Caki2 (cell line): ENCODE measurements at regions not wholly inside any gene's neighbourhood (a gene's known extent, or its start where the extent isn't known, plus 50 kb on each side); places are given as distances from the start of the nearest gene placed in this dataset.
"Not testable (repeated sequence)": the region's sequence is repeated elsewhere in the genome, so short reads cannot be mapped to it uniquely, and the experiment has no call there.

Source experiments
- DNase-seq: peaks from one replicate; pipeline ENCODE4 v3.0.0-alpha.2; 2015; ENCODE audit warnings: low read depth
- in situ Hi-C: cut with HindIII; loops from 2 replicates; pipeline ENCODE4 v1.10.0; 2016; ENCODE audit warnings: low sequenced_read_pairs, low pct_unique_long_range_greater_than_20kb, mixed read lengths

DNA sequence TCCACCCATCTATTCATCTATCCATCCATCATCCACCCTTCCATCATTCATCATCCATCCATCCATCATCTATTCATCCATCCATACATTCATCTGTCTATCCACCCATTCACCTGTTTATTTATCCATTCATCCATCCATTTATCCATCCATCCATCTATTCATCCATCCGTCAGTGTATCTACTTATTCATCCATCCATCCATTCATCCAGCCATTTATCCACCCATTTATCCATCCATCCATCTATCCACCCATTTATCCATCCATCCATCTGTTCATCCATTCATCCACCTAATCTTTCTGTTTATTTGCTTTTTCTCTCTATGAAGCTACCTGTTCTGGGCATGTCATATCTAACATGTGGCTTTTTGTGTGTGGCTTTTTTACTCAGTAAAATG, 115.4 kb downstream of the CRYAA start:
- in situ Hi-C loops: no loop called here
- DNase-seq: no peak

DNA sequence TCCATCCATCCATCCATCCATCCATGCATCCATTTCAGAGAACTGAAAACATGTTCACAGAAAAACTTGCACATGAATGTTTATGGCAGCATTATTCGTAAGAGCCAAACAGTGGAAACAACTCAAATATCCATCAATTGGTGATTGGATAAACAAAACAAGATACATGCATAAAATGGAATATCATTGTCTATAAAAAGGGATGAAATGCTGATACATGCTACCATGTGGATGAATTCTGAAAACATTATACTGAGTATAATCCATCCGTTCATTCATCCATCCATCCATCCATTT, 115.1 kb downstream of the CRYAA start:
- in situ Hi-C loops: not testable (repeated sequence)

DNA sequence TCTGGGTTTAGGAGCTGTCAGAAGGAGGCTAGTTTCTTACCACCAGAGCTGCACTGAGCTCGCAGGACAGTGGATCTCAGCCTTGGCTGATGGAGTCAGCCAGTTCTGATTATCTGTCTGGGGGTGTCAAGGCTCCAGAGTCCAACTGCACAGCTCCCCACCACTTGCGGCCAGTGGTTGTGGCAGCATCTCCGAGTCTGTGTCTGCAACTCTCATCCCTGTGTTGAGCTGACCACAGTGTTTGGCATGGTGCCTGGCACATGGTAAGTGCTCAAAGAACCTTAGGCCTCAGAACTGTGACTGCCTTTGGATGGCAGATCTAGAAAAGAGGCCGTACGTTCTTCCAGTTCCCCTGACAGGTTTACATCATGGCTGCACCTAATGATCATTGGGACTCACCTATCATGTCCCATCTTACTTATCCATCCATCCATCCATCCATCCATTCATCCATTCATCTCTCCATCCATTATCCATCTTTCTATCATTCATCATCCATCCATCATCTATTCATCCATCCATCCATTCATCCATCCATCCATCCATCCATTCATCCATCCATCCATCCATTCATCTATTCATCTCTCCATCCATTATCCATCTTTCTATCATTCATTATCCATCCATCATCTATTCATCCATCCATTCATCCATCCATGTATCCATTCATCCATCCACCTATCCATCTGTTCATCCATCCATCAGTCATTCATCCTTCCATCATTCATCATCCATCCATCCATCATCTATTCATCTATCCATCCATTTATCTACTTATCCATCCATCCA, 114.5 kb downstream of the CRYAA start:
- in situ Hi-C loops: no loop called here
- no peak for DNase-seq

More for the DNA sequence above, 115.1 kb downstream of the CRYAA start:
- DNase-seq: not testable (repeated sequence)

DNA sequence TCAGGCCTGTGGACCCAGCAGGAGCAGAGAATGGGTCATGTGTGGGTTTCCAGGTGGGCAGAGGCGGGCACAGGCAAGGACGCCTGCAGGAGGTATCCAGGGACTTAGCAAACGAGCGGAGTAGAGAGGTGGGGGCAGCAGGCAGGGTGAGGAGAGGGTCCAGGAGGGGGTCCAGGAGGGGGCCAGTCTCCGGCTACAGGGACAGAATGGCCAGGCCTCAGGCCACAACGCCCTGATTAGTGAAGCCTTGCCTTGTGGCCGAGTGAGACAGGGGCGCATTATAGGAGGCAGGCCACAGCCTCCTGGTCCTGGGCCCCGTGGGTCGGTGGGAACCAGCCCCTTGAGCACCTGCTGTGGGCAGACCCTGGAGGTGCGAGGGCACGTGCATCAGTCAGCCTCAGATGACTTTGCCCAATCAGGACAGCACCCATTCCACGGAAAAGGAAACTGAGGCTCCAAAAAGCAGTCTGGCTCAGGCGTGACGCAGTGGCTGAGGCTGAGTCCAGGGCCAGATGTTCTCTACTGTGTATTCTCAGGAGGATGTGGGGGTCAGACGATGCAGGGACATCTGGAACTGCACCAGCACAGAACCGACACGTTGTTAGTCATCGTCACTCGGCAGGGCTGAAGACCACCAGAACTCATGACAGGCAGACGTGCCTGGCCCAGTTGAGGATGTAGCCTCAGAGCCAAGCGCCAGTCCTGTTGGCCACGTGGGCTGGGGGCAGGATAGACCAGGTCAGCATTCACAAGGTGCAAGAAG, 113.7 kb downstream of the CRYAA start:
- in situ Hi-C loops: no loop called here

DNA sequence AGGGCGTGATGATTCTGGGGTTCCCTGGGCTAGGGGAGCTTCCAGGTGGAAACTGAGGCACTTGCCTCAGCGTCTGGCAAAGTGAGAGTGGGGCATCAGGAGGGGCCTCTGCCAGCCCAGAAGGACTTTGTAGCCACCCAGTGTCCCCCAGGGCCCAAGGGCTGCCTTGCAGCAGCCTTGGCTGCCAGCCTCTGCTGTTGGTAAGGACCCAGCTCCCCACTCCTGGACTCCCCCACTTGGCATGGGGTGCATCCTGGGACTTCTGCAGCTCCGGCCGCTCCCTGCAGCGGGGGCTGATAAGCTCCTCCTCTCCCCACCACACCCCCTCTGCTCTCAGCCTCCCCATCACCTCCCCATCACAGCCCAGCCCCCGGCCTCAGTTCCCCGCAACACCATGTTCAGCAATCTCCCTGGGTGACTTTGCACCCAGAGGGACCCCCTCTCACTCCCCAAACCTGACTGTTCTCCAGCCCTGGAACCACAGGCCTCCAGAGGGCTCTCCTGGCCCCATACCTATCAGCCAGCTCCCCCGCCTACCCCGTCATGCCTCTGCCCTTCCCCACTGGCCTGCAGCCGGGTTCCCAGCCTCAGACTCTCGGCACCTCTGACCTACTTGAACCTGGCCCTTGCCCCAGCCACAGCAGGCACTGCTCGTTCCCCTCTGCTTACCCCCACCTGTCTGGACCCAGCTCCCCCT, 113.0 kb downstream of the CRYAA start:
- no peak for DNase-seq
- in situ Hi-C loops: no loop called here

More for the DNA sequence above, 113.7 kb downstream of the CRYAA start:
- DNase-seq: no peak

DNA sequence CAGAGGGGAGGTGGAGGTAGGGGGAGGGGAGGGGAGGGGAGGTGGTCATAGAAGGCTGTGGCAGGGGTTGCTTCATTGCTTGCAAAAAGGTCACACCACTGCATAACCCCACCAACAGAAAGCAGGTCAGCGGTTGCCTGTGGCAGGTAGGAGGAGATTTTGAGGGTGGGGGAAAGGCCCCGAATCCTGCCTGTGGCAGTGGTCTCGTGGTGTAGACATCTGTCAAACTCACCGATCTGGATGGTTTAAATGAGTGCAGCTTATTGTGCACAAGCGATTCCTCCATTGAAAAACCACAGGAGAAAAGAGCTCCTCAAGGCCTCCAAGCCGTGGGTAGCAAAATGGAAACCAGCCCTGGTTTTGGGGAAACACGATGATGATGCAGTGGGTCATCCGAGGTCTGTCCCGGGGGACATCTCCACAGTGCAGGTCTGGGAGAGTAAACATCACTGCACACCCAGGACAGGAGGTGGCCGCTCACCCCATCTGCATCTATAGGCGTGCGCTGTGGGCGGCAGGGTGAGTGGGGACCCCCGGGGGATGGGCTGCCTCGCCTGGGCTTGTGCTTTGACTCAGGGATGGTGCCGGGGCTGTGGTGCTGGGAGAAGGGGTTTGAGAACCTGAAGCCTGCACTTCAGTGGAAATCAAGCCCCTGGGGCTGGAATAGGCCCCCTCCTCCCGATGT, 112.3 kb downstream of the CRYAA start:
- DNase-seq: no peak
- in situ Hi-C loops: no loop called here

DNA sequence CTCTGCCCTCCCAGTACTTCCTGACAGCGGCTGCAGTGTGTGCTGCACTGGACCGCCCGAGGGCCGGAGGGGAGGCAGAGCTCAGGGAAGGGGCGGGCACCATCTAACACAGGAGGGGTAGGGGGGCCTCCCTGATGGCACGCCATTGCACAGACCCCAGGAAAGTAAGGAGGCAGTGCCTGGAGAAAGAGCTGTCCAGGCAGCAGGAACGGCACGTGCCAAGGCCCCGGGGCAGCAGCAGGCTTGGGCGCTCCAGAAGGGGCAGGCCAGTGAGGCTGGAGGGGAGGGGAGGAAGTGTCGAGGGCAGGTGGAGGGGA, 110.7 kb downstream of the CRYAA start:
- in situ Hi-C loops: no loop called here
- no peak for DNase-seq

DNA sequence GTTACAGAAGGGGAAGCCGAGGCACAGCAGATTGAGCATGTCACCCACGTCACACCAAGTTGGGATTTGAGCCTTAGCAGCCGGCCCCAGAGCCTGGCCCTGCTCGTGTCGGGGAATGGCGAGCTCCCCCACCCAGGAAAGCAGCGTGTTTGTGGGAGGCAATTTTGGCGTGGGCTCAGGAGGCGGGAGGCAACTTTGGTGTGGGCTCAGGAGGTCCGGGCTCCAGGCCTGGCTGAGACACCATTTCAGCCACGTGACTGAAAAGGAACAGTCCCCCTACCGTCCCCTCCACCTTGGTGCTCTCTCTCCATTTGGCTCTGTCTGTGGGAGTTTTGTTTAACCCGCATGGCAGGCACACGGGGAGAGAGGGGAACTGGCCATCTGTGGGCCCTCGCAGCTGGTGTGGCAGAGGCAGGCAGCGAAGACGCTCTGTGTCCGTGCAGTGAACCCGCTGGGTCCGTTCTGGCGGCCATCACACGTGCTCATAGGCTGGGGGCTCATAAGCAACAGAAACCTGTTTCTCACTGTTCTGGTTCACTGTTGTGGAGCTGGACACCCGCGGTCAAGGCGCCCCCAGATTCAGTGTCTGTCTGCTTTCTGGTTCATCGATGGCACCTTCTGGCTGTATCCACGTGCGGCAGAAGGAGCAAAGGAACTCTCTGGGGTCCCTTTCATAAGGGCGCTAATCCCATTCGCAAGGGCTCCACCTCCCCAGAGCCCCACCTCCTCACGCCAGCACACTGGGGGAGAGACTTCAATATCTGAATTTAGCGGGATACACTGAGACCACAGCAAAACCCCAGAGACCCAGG, 110.2 kb downstream of the CRYAA start:
- in situ Hi-C loops: no loop called here
- no peak for DNase-seq

DNA sequence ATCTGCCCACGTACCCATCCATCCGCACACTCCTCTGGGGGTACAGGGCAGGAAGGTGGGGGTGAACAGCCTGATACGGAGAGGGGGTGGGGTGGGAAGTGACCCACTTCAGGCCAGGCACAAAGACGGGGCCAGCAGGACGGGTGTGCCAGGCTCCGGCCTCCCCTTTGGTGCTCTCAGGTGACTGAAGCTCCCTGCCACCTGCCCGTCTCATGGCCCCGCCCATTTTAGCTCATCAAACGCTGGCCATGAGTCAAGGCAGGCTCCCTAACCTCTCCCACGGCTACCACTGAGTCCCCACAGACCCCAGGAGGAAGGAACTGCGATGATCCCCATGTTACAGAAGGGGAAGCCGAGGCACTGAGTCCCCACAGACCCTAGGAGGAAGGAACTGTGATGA, 109.6 kb downstream of the CRYAA start:
- in situ Hi-C loops: no loop called here
- DNase-seq: no peak

DNA sequence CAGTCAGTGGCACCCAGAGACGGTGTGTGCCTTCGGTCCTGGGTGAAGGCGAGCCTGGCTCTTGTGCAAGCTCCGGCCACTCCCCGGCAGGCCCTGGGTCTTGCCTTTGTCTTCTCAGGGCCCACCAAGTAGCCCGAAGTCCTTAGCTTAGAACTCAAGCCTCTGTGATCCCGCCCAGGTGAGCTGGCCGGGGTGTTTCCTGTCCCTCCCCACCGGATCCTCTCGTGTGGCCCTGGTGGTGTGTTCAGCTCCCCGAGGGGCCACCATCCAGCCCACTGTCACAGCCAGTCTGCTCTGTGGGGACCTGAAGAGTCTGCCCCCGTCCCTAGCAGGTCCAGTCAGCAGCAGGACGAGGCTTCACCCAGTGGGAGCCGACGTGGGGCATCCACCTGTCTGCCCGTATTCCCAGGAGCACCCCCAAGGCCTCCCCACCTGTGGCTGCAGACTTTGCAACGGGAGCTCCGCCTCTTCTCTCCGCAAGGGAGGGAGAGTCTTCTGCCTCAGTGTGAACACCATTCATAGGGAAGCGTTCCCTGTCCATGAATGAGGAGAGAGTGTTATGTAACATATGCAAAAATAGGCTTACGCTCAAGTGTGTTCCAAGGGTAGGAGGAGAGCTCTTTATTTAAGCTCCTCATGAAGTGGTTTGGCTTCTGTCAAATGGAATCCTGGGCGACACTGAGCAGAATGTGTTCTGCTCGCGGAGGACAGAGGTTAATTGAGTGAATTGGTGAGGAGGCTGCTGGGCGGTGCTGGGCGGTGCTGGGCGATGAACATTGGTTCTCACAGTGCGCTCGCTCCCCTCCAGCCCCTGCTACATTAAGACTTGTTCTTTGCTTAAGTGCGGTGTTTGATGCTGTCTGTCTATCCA, 108.9 kb downstream of the CRYAA start:
- in situ Hi-C loops: no loop called here
- no peak for DNase-seq

DNA sequence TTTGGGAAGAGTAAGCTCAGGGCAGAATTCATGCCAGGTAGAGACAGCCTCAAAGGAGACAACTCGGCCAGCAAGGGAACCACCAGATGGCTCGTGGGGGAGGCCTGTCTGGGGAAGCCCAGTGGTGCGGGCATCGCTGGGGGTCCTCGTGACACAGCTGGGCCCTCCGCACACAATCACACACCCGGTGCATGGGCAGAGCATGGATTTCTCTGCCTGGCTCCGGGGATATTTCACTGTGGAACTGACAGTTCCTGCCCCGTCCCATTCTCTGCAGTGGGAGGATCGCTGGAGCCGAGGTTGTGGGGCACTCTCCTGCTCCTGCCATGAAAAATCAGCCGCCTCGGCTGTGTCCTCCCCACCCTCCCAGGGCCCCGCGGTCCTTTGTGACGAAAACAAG, 108.0 kb downstream of the CRYAA start:
- in situ Hi-C loops: no loop called here
- DNase-seq: no peak

DNA sequence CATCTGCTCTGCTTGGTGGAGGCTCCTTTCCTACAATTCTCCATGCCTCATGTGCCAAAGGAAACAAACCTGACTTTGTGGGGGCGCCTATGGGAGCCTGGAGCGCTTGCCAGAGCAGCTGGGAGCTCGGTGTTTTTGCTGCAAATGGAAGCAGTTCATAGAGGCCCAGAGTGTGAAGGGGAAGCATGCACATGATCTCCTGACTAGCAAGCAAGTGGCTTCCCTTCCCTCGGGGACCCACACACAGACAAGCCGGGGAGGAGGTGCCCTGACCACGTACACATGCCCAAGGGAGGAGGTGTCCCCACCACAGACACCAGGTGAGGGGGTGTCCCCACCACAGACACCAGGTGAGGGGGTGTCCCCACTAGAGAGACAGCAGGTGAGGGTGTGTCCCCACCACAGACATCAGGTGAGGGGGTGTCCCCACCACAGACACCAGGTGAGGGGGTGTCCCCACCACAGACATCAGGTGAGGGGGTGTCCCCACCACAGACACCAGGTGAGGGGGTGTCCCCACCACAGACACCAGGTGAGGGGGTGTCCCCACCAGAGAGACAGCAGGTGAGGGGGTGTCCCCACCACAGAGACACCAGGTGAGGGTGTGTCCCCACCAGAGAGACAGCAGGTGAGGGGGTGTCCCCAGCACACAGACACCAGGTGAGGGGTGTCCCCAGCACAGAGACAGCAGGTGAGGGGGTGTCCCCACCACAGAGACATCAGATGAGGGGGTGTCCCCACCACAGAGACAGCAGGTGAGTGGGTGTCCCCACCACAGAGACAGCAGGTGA, 106.8 kb downstream of the CRYAA start:
- in situ Hi-C loops: no loop called here
- DNase-seq: no peak

DNA sequence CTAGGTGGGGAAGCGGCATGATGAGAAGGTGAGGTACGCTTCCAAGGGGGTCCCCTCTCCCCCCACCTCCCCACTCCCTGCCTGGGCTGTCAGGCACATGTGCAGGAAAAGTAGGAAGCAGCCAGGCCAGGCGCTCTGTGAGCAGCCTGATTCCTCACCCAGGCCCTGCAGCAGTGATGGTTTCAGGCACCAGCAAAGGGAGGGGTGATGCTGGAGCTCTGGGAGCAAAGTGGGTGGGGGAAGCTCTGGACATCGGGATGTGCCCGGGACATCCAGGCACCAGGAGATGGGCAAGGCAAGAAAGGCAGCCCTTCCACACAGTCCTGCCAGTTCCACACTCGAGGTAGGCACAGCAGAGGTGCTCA, 106.1 kb downstream of the CRYAA start:
- DNase-seq: no peak

DNA sequence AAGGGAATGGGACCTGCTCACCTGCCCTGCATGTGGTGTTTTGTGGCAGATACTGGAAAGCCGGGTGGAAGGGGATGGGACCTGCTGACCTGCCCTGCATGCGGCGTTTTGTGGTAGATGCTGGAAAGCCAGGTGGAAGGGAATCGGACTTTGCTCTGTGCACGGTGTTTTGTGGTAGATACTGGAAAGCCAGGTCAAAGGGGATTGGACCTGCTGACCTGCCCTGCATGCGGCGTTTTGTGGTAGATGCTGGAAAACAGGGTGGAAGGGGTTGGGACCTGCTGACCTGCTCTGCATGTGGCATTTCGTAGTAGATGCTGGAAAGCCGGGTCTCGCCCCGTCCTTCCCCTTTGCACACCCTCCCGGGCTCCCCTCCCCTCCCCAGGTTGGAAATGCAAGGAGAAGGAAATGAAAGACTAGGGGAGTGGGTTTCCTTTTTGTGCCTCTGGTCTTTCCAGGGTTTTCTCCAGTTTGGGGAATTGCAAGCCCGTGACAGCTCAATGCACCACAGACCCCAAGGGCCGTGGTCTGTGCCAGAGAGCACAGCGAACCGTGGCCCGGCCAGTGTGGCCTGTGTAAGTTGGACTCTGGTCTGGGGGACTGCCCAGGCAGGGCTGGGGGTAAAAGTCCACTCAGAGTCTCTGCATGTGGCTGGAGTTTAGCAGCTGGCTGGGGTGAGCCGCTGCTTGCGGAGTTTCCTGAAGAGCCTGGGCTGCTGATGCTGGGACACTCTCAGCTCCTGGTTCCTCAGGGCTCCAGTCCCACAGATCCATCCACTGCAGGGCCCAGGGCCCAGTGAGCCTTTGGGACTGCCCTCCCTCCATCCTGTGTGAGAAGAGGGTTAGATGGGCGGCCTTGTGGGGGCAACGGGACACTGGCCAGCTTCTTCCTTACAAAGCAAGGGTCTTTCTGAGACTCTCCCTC, 105.5 kb downstream of the CRYAA start:
- no peak for DNase-seq
- in situ Hi-C loops: no loop called here

More for the DNA sequence above, 106.1 kb downstream of the CRYAA start:
- in situ Hi-C loops: no loop called here

DNA sequence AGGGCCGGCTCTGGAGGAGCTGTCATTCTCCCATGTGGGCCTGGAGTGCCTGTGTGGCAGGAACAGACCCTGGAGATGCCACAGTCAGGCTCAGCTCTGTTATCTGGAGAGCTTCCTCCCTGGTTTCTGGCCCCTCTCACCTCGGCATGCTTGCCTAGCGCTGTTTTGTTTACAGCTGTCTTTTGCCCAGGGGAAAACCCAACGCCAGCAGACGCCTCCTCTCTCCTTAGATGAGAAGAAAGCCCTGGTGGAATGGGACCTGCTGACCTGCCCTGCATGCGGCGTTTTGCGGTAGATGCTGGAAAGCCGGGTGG, 104.9 kb downstream of the CRYAA start:
- no peak for DNase-seq
- in situ Hi-C loops: no loop called here
